Common myeloid progenitor, CD34-positive (primary cell): ENCODE measurements at regions not wholly inside any gene's neighbourhood (a gene's known extent, or its start where the extent isn't known, plus 50 kb on each side); places are given as distances from the start of the nearest gene placed in this dataset.

ENCODE experiments used
- CTCF ChIA-PET: fragments of 350-600 bp; sonication (Branson Sonifier 250); formaldehyde crosslinking; loops from one replicate; lab custom pipeline; 2021; ENCODE audit warnings: antibody characterized with exemption; lab: Charles Lee
- POLR2A ChIA-PET: fragments of 350-600 bp; sonication (Branson Sonifier 250); formaldehyde crosslinking; loops from one replicate; lab custom pipeline; 2021; ENCODE audit warnings: antibody characterized with exemption; lab: Charles Lee
- DNase-seq, 3 donors: peaks; one replicate each; pipeline versions ENCODE4 v3.0.0 to v3.0.0-alpha.2; 2013
- H3K27ac ChIP-seq, 2 experiments: 1 replicate in 1 of 2; 2 replicates in 1 of 2; pipeline ENCODE4 v1.7.0; 2013; ENCODE audit warnings: inconsistent platforms in 2 of 2, low read length in 2 of 2, mild to moderate bottlenecking in 2 of 2, low read depth in 1 of 2, moderate library complexity in 1 of 2; ENCODE audit not compliant: severe bottlenecking in 2 of 2, insufficient read depth in 1 of 2, poor library complexity in 1 of 2
- H3K27me3 ChIP-seq, 5 experiments: replicated peaks in 2 of 5; 1 replicate in 3 of 5; 2 replicates in 2 of 5; pipeline versions ENCODE4 v1.6.1 to v1.7.0; 2013; ENCODE audit warnings: low read length in 4 of 5, mild to moderate bottlenecking in 2 of 5, moderate library complexity in 2 of 5, inconsistent platforms in 1 of 5; ENCODE audit not compliant: insufficient read depth in 5 of 5, control insufficient read depth in 4 of 5
- H3K36me3 ChIP-seq, 4 experiments: 1 replicate in 2 of 4; 2 replicates in 2 of 4; pipeline versions ENCODE4 v1.6.1 to v1.7.0; 2013; ENCODE audit warnings: low read length in 3 of 4, control low read depth in 1 of 4, mild to moderate bottlenecking in 1 of 4; ENCODE audit not compliant: control insufficient read depth in 4 of 4, insufficient read depth in 4 of 4
- H3K4me1 ChIP-seq, 4 experiments: 1 replicate in 3 of 4; 2 replicates in 1 of 4; pipeline versions ENCODE4 v1.6.1 to v1.7.1; 2013; ENCODE audit warnings: low read length in 3 of 4, mild to moderate bottlenecking in 3 of 4, control low read depth in 1 of 4, inconsistent platforms in 1 of 4, moderate library complexity in 1 of 4; ENCODE audit not compliant: control insufficient read depth in 4 of 4, insufficient read depth in 4 of 4; ENCODE audit errors: control extremely low read depth in 1 of 4
- H3K4me3 ChIP-seq, 7 experiments: 1 replicate in 4 of 7; 2 replicates in 3 of 7; pipeline versions ENCODE4 v1.5.1 to v1.7.0; 2013; ENCODE audit warnings: mild to moderate bottlenecking in 7 of 7, low read length in 6 of 7, moderate library complexity in 6 of 7, inconsistent platforms in 2 of 7, low read depth in 2 of 7, control low read depth in 1 of 7; ENCODE audit not compliant: insufficient read depth in 4 of 7, control insufficient read depth in 1 of 7; ENCODE audit errors: extremely low read depth in 1 of 7
- H3K9me3 ChIP-seq, 5 experiments: 1 replicate in 4 of 5; 2 replicates in 1 of 5; pipeline versions ENCODE4 v1.6.1 to v1.7.1; 2013; ENCODE audit warnings: low read length in 4 of 5, mild to moderate bottlenecking in 2 of 5, inconsistent platforms in 1 of 5, low read depth in 1 of 5, moderate library complexity in 1 of 5; ENCODE audit not compliant: control insufficient read depth in 4 of 5, insufficient read depth in 2 of 5; ENCODE audit errors: control extremely low read depth in 1 of 5
- WGBS: methylation state at CpG from one replicate; pipeline ENCODE4 v1.1.5; 2013; ENCODE audit not compliant: insufficient coverage; 5-methylcytosine and 5-hydroxymethylcytosine counted together

DNA sequence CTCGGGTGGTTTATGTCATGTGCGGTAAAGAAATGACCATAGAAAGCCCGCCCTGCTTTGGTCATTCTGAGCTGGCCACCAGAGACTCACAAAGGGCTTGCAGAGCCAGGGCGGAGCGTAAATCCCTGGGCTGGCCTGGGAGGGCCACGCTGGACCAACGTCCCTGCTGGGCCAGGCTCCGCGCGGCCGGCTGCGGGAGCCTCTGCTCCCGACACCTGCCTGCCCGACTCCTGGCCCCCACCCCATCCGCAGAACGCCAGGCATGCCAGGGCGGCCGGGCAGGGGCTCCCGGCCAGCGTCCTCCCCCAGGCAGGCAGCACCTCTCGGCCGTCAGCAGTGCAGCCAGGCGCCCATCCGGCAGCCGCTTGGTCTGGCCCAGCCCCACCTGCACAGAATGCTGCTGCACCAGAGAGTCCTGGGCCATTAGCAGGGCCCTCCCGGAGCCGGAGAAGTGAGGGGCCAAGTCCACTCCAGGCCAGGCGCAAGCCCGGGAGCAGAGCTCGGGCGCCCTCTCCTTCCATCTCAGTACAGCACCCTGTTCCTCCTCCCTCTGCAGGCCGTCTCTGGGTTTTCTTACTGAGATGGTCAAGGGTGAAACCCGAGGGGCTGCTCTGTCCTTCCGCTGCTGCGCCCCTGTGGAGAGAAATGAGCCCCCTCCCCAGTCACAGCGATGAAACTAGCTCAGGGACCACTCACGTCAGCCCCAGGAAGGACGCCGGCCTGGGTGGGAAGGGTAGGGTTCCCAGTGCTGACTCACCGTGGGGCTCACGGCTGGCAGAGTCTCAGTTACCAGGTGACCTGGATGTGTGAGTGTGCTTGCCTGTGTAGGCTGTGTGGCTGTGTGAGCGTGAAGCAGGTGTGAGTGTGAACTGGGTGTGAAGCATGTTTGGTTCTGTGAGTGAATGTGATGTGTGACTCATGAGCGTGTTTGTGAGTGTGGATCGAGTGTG, 83.3 kb downstream of the PTGR3 start:
- peaks cover 0 to 4% (median 0%) of the 10 kb centered on the region in 5 experiments for H3K27me3 ChIP-seq
- ChIA-PET POLR2A (no interaction called here), CTCF (no interaction called here)
- H3K27ac ChIP-seq = no peak overlapping the region
- H3K36me3 ChIP-seq = no peaks in the 10 kb centered on the region
- H3K4me1 ChIP-seq = no peaks in the 10 kb centered on the region
- peak; percentile 2 to 64 (median 24) for DNase-seq
- no peak overlapping the region for H3K4me3 ChIP-seq
- 84% methylated on average over 26 of the region's 44 CpGs for WGBS
- no peaks in the 10 kb centered on the region for H3K9me3 ChIP-seq

- ChIA-PET CTCF (no interaction called here), POLR2A (no interaction called here)
- no peaks in the 10 kb centered on the region for H3K36me3 ChIP-seq
- no peak for DNase-seq
- H3K27ac ChIP-seq = no peak overlapping the region
- peaks cover 0 to 4% (median 0%) of the 10 kb centered on the region in 5 experiments for H3K27me3 ChIP-seq
- no peaks in the 10 kb centered on the region for H3K9me3 ChIP-seq
- H3K4me1 ChIP-seq = no peaks in the 10 kb centered on the region
- H3K4me3 ChIP-seq = no peak overlapping the region
- 98% methylated on average over 15 of the region's 16 CpGs for WGBS
Measured at GRCh38 chr18:75124991-75125381, 84.0 kb downstream of the PTGR3 start.

DNA sequence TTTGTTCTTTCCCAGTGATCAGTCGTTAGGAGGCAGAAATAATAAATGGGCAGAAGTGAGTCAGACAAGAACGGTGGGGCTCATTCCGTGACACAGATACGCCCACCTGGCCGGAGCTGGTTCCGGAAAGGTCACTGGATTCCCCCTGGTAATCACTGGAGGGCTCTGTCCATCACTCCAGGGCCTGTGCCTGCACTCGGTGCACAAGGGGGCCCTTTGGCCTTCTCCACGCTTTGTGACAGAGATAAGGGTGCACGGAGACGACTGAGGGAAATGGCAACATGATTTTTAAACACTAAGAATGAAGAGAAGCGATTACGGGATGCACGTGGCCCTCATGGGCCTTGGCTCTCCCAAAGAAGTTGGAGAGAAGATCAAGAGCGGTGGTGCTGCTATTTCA, 84.4 kb downstream of the PTGR3 start:
- Histone ChIP-seq H3K27me3 (peaks cover 0 to 4% (median 0%) of the 10 kb centered on the region in 5 experiments), H3K9me3 (no peaks in the 10 kb centered on the region), H3K4me1 (no peaks in the 10 kb centered on the region), H3K4me3 (no peak overlapping the region), H3K27ac (no peak overlapping the region), H3K36me3 (no peaks in the 10 kb centered on the region)
- no peak for DNase-seq
- POLR2A ChIA-PET = no interaction called here
- CTCF ChIA-PET = no interaction called here
- 96% methylated on average over 14 of the region's 14 CpGs for WGBS

DNA sequence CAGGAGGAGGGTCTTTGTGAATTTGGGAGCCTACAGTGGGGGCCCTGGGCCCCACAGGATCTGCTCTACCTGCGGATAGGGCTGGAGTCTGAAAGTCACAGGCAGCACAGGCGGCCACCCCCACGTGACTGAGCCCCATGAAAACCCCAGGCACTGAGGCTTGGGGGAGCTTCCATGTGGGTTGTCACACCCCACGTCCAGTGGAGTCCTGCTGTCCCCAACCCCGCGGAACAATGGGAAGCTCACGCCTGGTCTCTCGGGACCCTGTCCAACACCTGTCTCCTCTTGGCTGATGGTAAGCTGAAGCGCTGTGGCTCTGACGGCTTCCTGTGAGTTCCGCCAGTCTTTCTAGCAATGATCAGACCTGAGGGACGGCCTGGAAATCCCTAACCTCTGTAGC, 85.8 kb downstream of the PTGR3 start:
- no peak overlapping the region for H3K27ac ChIP-seq
- POLR2A ChIA-PET = no interaction called here
- H3K27me3 ChIP-seq = peaks cover 0 to 4% (median 0%) of the 10 kb centered on the region in 5 experiments
- no peaks in the 10 kb centered on the region for H3K4me1 ChIP-seq
- WGBS = 87% methylated on average over 12 of the region's 12 CpGs
- H3K36me3 ChIP-seq = no peaks in the 10 kb centered on the region
- no peak for DNase-seq
- CTCF ChIA-PET = no interaction called here
- H3K9me3 ChIP-seq = no peaks in the 10 kb centered on the region
- H3K4me3 ChIP-seq = no peak overlapping the region

DNA sequence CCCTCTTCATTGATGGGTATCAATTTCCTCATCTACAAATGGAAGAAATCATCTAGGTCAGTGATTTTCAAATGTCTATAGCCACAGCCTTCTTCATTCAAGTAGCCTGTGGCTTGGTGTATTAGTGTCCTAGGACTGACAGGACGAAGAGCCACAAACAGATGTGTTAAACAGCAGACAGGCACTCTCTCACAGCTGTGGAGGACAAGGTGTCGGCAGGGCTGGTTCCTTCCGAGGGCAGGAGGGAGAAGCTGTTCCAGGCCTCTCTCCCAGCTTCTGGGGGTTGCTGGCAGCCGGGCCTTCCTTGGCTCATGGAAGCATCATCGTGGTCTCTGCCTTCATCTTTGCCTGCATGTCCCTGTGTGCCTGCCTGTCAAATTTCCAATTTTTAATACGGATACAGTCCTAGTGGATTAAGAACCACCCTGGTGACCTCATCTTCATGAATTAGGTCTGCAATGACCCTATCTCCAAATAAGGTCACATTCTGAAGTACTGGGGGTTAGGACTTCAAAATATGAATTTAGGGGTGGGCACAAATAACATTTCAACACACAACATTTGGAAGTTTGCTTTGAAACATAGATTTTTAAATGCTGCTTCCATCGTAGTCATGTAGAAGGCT, 86.5 kb downstream of the PTGR3 start:
- WGBS = 97% methylated on average over 6 of the region's 7 CpGs
- POLR2A ChIA-PET = no interaction called here
- no peak overlapping the region for H3K4me3 ChIP-seq
- CTCF ChIA-PET = no interaction called here
- H3K9me3 ChIP-seq = no peaks in the 10 kb centered on the region
- H3K4me1 ChIP-seq = no peaks in the 10 kb centered on the region
- no peak overlapping the region for H3K27ac ChIP-seq
- H3K36me3 ChIP-seq = no peaks in the 10 kb centered on the region
- DNase-seq = no peak
- H3K27me3 ChIP-seq = peaks cover 0 to 4% (median 0%) of the 10 kb centered on the region in 5 experiments

- no peaks in the 10 kb centered on the region for H3K4me1 ChIP-seq
- POLR2A ChIA-PET = no interaction called here
- no peaks in the 10 kb centered on the region for H3K36me3 ChIP-seq
- no peak overlapping the region for H3K27ac ChIP-seq
- H3K4me3 ChIP-seq = no peak overlapping the region
- CTCF ChIA-PET = no interaction called here
- peaks cover 0 to 4% (median 0%) of the 10 kb centered on the region in 5 experiments for H3K27me3 ChIP-seq
- no peak for DNase-seq
- H3K9me3 ChIP-seq = no peaks in the 10 kb centered on the region
- WGBS = 87% methylated on average over 3 of the region's 3 CpGs
Measured at GRCh38 chr18:75121266-75121665, 87.7 kb downstream of the PTGR3 start.

GRCh38 chr18:75120521-75120920, 88.4 kb downstream of the PTGR3 start:
- no peaks in the 10 kb centered on the region for H3K9me3 ChIP-seq
- no peak overlapping the region for H3K4me3 ChIP-seq
- no peak overlapping the region for H3K27ac ChIP-seq
- H3K27me3 ChIP-seq = no peaks in the 10 kb centered on the region
- H3K36me3 ChIP-seq = no peaks in the 10 kb centered on the region
- ChIA-PET POLR2A (no interaction called here), CTCF (no interaction called here)
- no peak for DNase-seq
- over 99% methylated on average over 11 of the region's 13 CpGs for WGBS
- H3K4me1 ChIP-seq = no peaks in the 10 kb centered on the region
